VCaP (cell line): ENCODE measurements at regions not wholly inside any gene's neighbourhood (a gene's known extent, or its start where the extent isn't known, plus 50 kb on each side); places are given as distances from the start of the nearest gene placed in this dataset.

Source experiments
- H3K27ac ChIP-seq: fragments of 450-650 bp; 2 replicates; pipeline ENCODE4 v1.5.1; 2017
- CTCF ChIP-seq: fragments of 450-650 bp; conservative IDR thresholded peaks from 2 replicates; pipeline ENCODE4 v1.5.1; 2017; ENCODE audit warnings: mild to moderate bottlenecking, moderate library complexity

GRCh38 chr22:44382116-44383038 is 69.6 kb upstream of the SHISAL1 start:
- no peak overlapping the region for H3K27ac ChIP-seq
- TF ChIP-seq CTCF = no peak

GRCh38 chr22:44381761-44382115 is 69.0 kb upstream of the SHISAL1 start:
- no peak overlapping the region for H3K27ac ChIP-seq
- TF ChIP-seq CTCF = no peak

GRCh38 chr22:44380756-44381486 is 68.2 kb upstream of the SHISAL1 start:
- no peak overlapping the region for H3K27ac ChIP-seq
- TF ChIP-seq CTCF = no peak

GRCh38 chr22:44379817-44380755 is 67.3 kb upstream of the SHISAL1 start:
- H3K27ac ChIP-seq = no peak overlapping the region
- no peak for TF ChIP-seq CTCF

- TF ChIP-seq CTCF = no peak
Measured at GRCh38 chr22:44378380-44378779, 65.6 kb upstream of the SHISAL1 start.

GRCh38 chr22:44375451-44375850 is 62.7 kb upstream of the SHISAL1 start:
- no peak for TF ChIP-seq CTCF
- no peak overlapping the region for H3K27ac ChIP-seq

More at GRCh38 chr22:44378380-44378779, 65.6 kb upstream of the SHISAL1 start:
- H3K27ac ChIP-seq = no peak overlapping the region

- TF ChIP-seq CTCF = no peak
- no peak overlapping the region for H3K27ac ChIP-seq
Measured at GRCh38 chr22:44373234-44373633, 60.5 kb upstream of the SHISAL1 start.
